A549 (cell line): ENCODE measurements at regions not wholly inside any gene's neighbourhood (a gene's known extent, or its start where the extent isn't known, plus 50 kb on each side); places are given as distances from the start of the nearest gene placed in this dataset.

Source experiments
- JUNB ChIP-seq: fragments of >200 bp; sonication (Bioruptor Twin); formaldehyde crosslinking; IDR thresholded peaks from 2 replicates; pipeline ENCODE4 v1.6.1; 2016
- RAD21 ChIP-seq, 2 experiments: fragments of >200 bp in 1 of 2; sonication (Bioruptor Twin) in 1 of 2; formaldehyde crosslinking in 1 of 2; IDR thresholded peaks in 1 of 2; conservative IDR thresholded peaks in 1 of 2; 2 replicates in 1 of 2; 3 replicates in 1 of 2; pipeline ENCODE4 v1.6.1; 2012 to 2018; ENCODE audit warnings: inconsistent platforms in 1 of 2
- TFCP2L1 ChIP-seq: fragments of 250-450 bp; sonication (Bioruptor Pico); IDR thresholded peaks from 2 replicates; pipeline ENCODE4 v1.5.0; 2021; ENCODE audit warnings: mild to moderate bottlenecking
- ZSCAN20 ChIP-seq: fragments of 250-450 bp; sonication (Bioruptor Pico); IDR thresholded peaks from 2 replicates; pipeline ENCODE4 v1.8.0; 2022; ENCODE audit warnings: mild to moderate bottlenecking, moderate library complexity

DNA sequence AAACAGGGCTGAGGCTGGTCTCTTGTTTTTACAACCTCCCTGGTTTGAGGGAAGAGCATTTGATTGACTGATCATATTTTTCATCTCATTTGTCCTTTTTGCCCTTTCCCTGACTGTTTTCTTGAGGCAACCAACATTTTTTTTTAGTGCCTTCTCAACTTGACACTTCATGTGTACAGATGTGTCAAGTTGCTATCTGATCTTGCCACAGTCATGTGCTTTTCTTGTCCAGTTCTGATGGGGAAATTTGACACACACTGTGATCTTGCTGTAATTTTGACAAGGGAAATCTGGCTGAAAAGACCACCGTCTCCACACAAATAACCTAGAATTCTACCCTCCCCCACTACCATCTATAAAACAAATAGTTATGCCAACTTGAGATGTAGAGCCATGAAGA lies 329.6 kb downstream of the KCTD12 start:
- no peak for TF ChIP-seq RAD21 (conservative IDR thresholded peaks at IDR 0.05 in 1 of 2, IDR thresholded peaks at IDR 0.05 in 1 of 2)
- TF ChIP-seq ZSCAN20 (CRISPR knock-in tag) = no peak
- no peak for TF ChIP-seq JUNB
- TF ChIP-seq TFCP2L1 (CRISPR knock-in tag) = no peak
